GM11168 (cell line): ENCODE measurements at regions not wholly inside any gene's neighbourhood (a gene's known extent, or its start where the extent isn't known, plus 50 kb on each side); places are given as distances from the start of the nearest gene placed in this dataset.
"Not testable (repeated sequence)": the region's sequence is repeated elsewhere in the genome, so short reads cannot be mapped to it uniquely, and the experiment has no call there.

Experiments
- in situ Hi-C: fragments of 300-500 bp; cut with MboI; formaldehyde crosslinking; loops from one replicate; pipeline ENCODE4 v1.12.0; 2022; ENCODE audit warnings: low sequenced_read_pairs; ENCODE audit not compliant: unreplicated experiment

DNA sequence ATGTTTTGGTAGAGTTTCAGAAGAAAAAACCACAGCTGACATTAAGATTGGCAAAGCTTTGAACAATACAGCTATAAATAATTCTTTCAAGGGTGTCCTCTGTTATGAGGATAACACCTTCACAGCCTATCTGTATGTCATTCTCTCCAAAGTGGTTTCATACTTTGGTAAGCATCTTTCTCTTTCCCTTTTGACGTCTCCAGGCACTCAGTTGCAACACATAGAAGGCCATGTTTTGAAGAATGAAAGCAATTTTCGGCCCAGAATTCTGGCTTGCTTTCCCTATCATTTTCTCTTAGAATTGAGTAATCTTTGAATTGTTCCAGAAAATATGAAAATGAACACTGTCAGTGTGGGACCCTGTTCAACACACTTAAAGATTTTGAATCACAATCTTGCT, 200.0 kb upstream of the CBLB start:
- in situ Hi-C loops: no loop called here

- in situ Hi-C loops: no loop called here
Measured at GRCh38 chr3:106070187-106070586, 201.4 kb upstream of the CBLB start.

- in situ Hi-C loops: no loop called here
Measured at GRCh38 chr3:106071306-106071705, 202.5 kb upstream of the CBLB start.

GRCh38 chr3:106072596-106072995, 203.8 kb upstream of the CBLB start:
- in situ Hi-C loops: not testable (repeated sequence)

- in situ Hi-C loops: not testable (repeated sequence)
Measured at GRCh38 chr3:106073806-106074205, 205.0 kb upstream of the CBLB start.

GRCh38 chr3:106075731-106076130, 206.9 kb upstream of the CBLB start:
- in situ Hi-C loops: not testable (repeated sequence)

DNA sequence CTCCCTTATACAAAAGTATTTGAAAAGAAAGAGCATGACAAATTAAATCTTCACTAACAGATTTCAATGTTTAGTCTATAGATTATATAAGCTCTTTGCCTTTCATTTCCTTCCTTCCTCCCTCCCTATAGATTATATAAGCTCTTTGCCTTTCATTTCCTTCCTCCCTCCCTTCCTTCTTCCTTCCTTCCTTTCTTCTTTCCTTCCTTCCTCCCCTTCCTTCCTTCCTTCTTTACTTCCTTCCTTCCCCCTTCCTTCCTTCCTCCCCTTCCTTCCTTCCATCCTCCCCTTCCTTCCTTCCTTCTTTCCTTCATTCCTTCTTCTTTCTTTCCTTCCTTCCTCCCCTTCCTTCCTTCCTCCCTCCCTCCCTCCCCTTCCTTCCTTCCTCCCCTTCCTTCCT, 209.8 kb upstream of the CBLB start:
- in situ Hi-C loops: no loop called here

DNA sequence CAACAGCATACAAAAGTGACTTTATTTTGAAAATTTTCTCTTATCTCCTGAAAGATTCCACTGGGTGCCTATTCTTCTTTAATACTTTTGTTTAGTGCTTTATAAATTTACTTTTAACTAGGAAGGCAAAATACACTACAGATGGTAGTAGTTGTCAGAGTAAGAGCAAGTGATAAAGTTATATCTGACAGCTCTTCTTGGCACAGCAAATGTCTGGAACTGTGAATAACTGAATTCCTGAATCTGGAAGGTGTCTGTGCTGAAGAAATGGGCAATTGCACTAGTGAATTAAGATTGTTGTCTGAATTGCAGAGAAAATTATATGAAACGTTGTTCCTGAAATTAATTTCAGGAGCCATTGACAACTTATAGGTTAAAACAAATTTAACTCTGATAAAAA, 213.8 kb upstream of the CBLB start:
- in situ Hi-C loops: no loop called here

- in situ Hi-C loops: no loop called here
Measured at GRCh38 chr3:106083207-106083606, 214.4 kb upstream of the CBLB start.

- in situ Hi-C loops: no loop called here
Measured at GRCh38 chr3:106083854-106084253, 215.0 kb upstream of the CBLB start.

DNA sequence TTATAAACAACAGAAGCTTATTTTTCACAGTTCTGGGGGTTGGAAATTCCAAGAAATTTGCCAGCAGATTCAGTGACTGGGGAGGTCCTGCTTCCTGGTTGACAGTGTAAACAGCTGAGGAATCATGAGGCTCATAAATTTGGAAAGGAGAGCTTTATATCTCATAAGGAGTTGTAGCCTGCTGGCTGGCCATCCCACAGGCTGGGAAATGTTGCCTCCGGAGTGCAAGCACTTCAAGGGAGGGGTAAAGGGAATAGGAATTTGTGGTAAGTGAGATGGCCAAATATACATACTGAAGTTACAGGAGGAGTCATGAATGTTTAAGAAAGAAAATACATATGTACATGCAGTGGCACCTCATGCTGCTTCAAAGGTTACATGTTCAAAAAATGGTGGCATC, 217.2 kb upstream of the CBLB start:
- in situ Hi-C loops: no loop called here

DNA sequence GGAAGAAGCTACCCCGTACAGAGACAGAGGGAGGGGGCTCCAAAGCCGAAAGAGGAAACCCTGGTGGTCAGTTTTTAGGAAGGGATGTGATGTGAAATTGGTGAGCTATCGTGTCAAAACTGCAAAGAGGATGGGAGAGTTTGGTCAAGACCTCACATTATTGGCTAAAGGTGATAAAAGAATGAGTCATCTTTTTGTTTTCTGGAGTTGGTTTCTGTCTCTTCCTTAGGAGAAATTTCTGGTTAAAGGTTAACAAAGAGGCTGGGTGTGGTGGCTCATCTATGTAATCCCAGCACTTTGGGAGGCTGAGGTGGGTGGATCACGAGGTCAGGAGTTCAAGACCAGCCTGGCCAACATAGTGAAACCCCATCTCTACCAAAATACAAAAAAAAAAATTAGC, 217.8 kb upstream of the CBLB start:
- in situ Hi-C loops: no loop called here

DNA sequence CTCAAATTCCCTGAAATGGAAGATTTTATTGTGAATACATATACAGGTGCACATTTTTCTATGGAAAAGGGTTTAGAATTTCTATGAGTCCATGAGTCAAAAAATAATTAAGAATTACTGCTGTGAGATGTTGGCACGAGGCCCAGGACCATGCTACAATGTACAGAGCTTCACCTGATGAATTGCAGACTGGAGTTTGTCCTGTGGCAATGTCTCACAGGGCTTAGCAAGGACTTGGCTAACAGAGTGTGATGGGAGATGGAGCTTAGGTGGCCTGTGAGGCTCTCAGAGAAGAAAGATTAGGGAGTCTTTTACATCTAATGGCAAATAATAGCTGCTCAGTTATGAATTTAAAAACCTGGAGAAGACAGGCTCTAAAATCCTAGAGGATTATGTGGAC, 219.5 kb upstream of the CBLB start:
- in situ Hi-C loops: no loop called here

GRCh38 chr3:106088899-106089298, 220.1 kb upstream of the CBLB start:
- in situ Hi-C loops: no loop called here

- in situ Hi-C loops: no loop called here
Measured at GRCh38 chr3:106089806-106090205, 221.0 kb upstream of the CBLB start.

DNA sequence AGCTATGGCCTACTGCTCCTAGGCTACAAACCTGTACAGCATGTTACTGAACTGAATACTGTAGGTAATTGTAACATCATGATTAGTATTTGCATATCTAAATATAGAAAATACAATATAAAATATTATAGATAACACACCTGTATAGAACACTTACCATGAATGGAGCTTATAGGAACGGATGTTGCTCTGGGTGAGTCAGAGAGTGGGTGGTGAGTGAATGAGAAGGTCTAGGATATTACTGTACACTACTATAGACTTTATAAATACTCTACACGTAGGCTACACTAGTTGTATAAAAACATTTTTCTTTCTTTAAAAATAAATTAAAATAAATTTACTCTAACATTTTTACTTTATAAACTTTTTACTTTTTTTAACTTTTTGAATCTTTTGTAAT, 224.0 kb upstream of the CBLB start:
- in situ Hi-C loops: no loop called here

- in situ Hi-C loops: no loop called here
Measured at GRCh38 chr3:106093616-106094015, 224.8 kb upstream of the CBLB start.

- in situ Hi-C loops: no loop called here
Measured at GRCh38 chr3:106097817-106098435, 229.1 kb upstream of the CBLB start.

DNA sequence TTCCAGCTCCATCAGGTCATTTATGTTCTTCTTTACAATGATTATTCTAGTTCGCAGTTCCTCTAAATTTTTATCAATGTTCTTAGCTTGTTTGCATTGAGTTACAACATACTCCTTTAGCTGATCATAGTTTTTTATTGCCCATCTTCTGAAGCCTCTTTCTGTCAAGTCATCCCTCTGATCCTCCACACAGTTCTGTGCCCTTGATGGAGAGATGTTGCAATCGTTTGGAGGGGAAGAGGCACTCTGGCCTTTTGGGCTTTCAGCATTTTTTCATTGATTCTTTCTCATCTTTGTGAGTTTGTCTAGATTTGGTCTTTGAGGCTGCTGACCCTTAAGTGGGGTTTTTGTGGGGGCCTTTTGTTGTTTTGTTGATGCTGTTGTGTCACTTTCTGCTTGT, 234.6 kb upstream of the CBLB start:
- in situ Hi-C loops: no loop called here

DNA sequence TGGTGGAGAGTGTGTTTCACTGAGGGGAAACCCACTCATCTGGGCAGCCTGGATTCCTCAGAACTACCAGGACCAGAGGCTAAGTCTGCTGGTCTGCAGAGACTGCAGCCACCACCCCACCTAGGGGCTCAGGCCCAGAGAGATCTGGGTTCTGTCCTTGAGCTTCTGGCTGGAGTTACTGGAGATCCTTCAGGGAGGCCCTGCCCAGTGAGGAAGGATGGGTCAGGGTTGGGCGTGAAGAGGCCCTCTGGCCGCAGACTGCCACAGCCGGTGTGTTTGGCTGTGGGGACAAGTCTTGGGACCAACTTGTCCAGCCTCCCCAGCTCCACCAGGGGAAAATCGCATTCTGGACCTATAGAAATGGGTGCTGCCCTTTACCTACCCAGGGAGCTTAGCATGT, 235.3 kb upstream of the CBLB start:
- in situ Hi-C loops: no loop called here

GRCh38 chr3:106108925-106109324, 240.1 kb upstream of the CBLB start:
- in situ Hi-C loops: no loop called here

GRCh38 chr3:106112561-106112960, 243.7 kb upstream of the CBLB start:
- in situ Hi-C loops: not testable (repeated sequence)

GRCh38 chr3:106113747-106114146, 244.9 kb upstream of the CBLB start:
- in situ Hi-C loops: no loop called here
